ENCODE measurements at regions not wholly inside any gene's neighbourhood (a gene's known extent, or its start where the extent isn't known, plus 50 kb on each side); places are given as distances from the start of the nearest gene placed in this dataset.

- H3K27ac ChIP-seq = no peak overlapping the region
- no peak overlapping the region for H3K4me3 ChIP-seq
- peak in 1 of 2 donors; percentile 13 for DNase-seq
- intact Hi-C loops (cut with DNase I; ENCODE audit: low total_unique reads) = no loop called here
- H3K27me3 ChIP-seq = no peaks in the 10 kb centered on the region
- H3K9me3 ChIP-seq = no peaks in the 10 kb centered on the region
- H3K36me3 ChIP-seq = no peaks in the 10 kb centered on the region
- no peak for TF ChIP-seq CTCF (IDR thresholded peaks at IDR 0.05)
- TF ChIP-seq POLR2A (IDR thresholded peaks at IDR 0.05) = no peak
- no peaks in the 10 kb centered on the region for H3K4me1 ChIP-seq
Measured at GRCh38 chr9:119020284-119020683, 349.0 kb downstream of the BRINP1 start.

GRCh38 chr9:119020730-119021333 is 348.4 kb downstream of the BRINP1 start:
- intact Hi-C loops (cut with DNase I; ENCODE audit: low total_unique reads) = no loop called here
- no peaks in the 10 kb centered on the region for H3K9me3 ChIP-seq
- H3K4me3 ChIP-seq = no peak overlapping the region
- no peaks in the 10 kb centered on the region for H3K36me3 ChIP-seq
- no peak overlapping the region for H3K27ac ChIP-seq
- no peaks in the 10 kb centered on the region for H3K4me1 ChIP-seq
- no peaks in the 10 kb centered on the region for H3K27me3 ChIP-seq
- TF ChIP-seq POLR2A (IDR thresholded peaks at IDR 0.05) (no peak), CTCF (IDR thresholded peaks at IDR 0.05) (no peak)
- no peak for DNase-seq

GRCh38 chr9:119026120-119026519 is 343.1 kb downstream of the BRINP1 start:
- intact Hi-C loops (cut with DNase I; ENCODE audit: low total_unique reads) = no loop called here
- H3K36me3 ChIP-seq = no peaks in the 10 kb centered on the region
- H3K27me3 ChIP-seq = no peaks in the 10 kb centered on the region
- no peak overlapping the region for H3K4me3 ChIP-seq
- no peaks in the 10 kb centered on the region for H3K9me3 ChIP-seq
- H3K4me1 ChIP-seq = no peaks in the 10 kb centered on the region
- H3K27ac ChIP-seq = peak overlapping the region in 1 of 2 donors; percentile 40
- peak in 1 of 2 donors; percentile 17 for DNase-seq
- TF ChIP-seq POLR2A (IDR thresholded peaks at IDR 0.05) (no peak), CTCF (IDR thresholded peaks at IDR 0.05) (no peak)

GRCh38 chr9:119027901-119028699 is 341.1 kb downstream of the BRINP1 start:
- Histone ChIP-seq H3K4me3 (no peak overlapping the region), H3K4me1 (no peaks in the 10 kb centered on the region), H3K27me3 (no peaks in the 10 kb centered on the region), H3K9me3 (no peaks in the 10 kb centered on the region), H3K27ac (peak overlapping the region in 1 of 2 donors; percentile 41), H3K36me3 (no peaks in the 10 kb centered on the region)
- intact Hi-C loops (cut with DNase I; ENCODE audit: low total_unique reads) = no loop called here
- TF ChIP-seq POLR2A (IDR thresholded peaks at IDR 0.05) (no peak), CTCF (IDR thresholded peaks at IDR 0.05) (no peak)
- DNase-seq = no peak

- Histone ChIP-seq H3K4me1 (no peaks in the 10 kb centered on the region), H3K27me3 (no peaks in the 10 kb centered on the region), H3K27ac (no peak overlapping the region), H3K36me3 (no peaks in the 10 kb centered on the region), H3K9me3 (no peaks in the 10 kb centered on the region), H3K4me3 (no peak overlapping the region)
- TF ChIP-seq POLR2A (IDR thresholded peaks at IDR 0.05) (no peak), CTCF (IDR thresholded peaks at IDR 0.05) (no peak)
- intact Hi-C loops (cut with DNase I; ENCODE audit: low total_unique reads) = no loop called here
- DNase-seq = no peak
Measured at GRCh38 chr9:119029886-119030285, 339.3 kb downstream of the BRINP1 start.
